GM19023 (cell line): ENCODE measurements at regions not wholly inside any gene's neighbourhood (a gene's known extent, or its start where the extent isn't known, plus 50 kb on each side); places are given as distances from the start of the nearest gene placed in this dataset.

ENCODE experiments used
- ATAC-seq: cut with Tn5 transposase; IDR thresholded peaks from one replicate; pipeline ENCODE4 v1.9.1; 2021; ENCODE audit warnings: mild to moderate bottlenecking, moderate library complexity; ENCODE audit not compliant: unreplicated experiment

- no peak for ATAC-seq
Observed at GRCh38 chr3:72382460-72382859, 465.8 kb downstream of the SHQ1 start.

- ATAC-seq, result no peak
Observed at GRCh38 chr3:72381584-72381983, 466.7 kb downstream of the SHQ1 start.

GRCh38 chr3:72380711-72381493, 467.3 kb downstream of the SHQ1 start:
- no peak for ATAC-seq

GRCh38 chr3:72380193-72380592, 468.1 kb downstream of the SHQ1 start:
- ATAC-seq, result no peak

DNA sequence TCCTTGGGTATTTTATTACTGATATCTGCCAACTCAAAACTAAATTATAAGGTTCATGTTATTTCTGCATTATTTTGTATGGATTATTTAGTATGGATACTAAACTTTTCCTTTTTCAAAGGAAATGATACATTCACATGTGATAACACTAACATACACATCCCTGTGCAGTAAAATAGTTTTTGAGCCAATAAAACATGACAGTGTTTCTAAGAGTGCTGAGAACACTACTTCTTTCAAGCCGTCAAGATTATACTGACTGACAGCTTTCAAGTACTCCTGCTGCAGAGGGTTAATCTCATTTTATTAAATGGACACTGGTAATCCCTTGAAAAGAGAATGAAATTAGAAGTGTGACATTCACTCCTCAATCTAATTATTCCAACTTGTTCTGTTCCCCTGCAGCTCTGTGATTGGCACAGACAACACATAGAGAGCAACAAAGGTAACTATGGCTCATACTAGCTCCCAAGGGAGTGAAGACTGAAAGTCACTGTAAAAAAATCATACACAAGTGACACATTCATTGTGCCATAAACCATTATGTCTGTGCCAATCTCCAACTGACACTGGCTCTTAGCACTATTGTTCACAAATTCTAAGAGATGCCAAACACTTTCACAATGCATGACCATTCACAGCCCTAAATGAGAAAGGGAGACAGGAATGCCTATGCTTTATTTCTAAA, 468.6 kb downstream of the SHQ1 start:
- no peak for ATAC-seq

GRCh38 chr3:72378287-72378686, 470.0 kb downstream of the SHQ1 start:
- ATAC-seq, result no peak

DNA sequence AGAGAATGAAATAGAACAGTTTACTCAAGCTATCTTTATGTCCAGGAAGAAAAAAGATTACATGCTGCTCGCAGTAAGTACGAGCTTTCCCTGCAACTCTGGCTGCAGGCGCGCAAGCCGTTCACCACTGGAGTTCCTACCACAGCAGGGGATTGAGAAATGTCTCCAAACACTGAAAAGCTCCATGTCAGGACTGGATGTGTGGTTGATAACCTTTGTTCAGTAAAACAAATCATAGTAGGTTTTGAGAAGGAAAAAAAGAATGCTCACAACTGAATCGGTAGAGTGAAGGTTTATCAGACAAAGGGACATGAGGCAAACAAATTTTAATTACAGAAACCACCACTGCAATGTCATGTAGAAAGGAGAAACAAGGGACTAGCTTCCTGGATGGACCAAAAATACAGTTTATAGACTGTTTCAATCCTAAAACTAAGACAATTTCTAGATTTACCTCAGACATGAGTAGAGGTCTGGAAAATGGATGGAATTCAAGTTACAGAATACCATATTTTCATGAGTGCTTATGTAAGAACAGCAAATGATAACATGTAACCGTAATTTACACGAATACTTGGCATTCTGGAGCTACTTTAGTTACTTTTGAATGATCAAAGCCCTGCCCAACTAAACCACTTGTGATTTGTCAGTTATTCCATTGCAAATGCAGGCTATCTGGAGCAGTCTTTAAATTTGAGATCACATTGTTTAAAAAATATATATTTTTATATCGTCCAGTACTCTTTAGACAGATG, 471.1 kb downstream of the SHQ1 start:
- ATAC-seq, result no peak

DNA sequence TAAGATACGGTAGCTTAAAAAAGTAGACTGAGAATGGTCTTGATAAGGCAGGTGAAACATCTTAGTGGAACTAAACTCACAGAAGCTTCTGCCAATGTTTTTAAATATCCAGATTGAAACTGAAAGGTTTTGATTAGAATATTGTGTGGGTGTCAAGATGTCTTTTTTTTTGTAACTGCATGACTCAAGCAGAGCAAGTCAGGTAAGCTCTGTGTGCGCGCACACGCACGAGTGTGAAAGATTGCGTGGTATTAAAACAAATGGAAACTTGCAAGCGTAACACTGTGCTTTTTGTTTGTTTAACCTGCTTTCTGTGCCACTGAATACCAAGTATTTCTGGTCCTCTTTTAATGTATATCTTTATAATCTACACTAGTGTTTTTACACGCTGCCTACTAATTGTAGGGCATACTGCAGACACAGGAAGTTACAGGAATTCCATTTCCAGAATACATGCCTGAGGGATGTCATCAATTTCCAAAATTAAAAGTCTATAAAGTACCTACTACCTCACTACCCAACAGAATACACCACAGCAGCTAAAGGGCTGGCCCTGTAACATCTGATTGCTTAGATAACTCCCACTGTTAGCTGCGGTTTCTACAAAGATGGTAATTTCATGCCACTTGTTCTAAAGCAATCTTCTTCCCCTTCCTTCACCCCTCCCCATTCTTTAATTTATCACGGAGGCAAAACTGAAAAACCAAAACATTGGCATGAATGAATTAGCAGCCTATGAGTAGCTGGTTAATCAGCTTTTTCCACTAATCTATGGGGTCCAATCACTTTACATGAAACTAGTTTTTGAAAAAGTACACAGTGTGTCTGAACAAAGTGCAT, 472.8 kb downstream of the SHQ1 start:
- peak; percentile 61 for ATAC-seq

- no peak for ATAC-seq
Observed at GRCh38 chr3:72373139-72373538, 475.1 kb downstream of the SHQ1 start.

DNA sequence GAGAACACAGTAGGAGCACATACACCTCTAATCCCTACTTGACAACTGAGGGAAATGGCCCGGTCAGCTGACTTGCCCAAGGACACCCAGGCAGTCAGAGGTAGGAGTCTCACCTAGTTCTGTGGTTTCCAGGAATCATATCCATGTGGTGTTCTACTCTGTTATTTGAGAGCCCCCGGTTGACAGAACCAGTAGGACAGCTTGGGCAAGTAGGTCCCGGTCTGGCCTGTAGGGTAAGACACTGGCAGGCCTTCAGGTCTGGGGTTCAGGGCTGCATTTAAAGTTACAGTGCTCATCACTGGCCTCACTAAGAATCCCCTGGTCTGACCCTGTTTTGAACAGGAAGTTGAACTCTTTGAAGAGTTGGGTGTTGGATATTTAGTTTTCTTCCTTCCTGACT, 476.1 kb downstream of the SHQ1 start:
- no peak for ATAC-seq

DNA sequence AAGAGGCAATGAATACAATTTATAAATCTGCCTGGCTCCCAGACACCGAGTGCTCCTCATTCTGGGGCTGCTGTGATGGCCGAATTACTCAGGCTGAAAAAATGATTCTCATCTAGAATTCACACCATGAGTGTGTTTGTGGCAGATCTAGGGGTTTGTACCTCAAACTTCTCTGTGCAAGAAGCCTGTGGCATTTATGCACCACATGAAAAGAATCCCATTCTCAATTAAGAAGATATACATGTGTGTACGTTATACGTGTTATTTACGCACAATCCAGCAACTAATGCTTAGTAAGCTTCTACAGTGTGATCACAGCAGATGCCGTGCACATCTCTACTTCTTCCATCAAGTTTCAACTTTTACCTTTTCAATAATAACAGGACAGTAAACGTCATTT, 476.8 kb downstream of the SHQ1 start:
- ATAC-seq, result no peak

- ATAC-seq, result no peak
Observed at GRCh38 chr3:72370947-72371346, 477.3 kb downstream of the SHQ1 start.

DNA sequence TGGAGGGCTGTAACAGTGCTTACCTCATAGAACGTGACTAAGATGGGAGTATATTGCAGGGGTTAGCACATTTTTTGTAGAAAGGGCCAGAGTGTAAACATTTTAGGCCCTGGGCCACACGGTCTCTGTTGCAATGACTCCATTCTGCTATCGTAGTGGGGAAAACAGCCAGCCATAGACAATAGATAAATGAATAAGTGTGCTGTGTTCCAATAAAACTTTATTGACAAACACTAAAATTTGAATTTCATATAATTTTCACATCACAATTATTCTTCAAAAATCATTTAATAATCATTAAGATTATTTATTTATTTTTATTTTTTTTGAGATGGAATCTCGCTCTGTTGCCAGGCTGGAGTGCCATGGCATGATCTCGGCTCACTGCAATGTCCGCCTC, 478.6 kb downstream of the SHQ1 start:
- no peak for ATAC-seq

GRCh38 chr3:72368331-72368975, 479.8 kb downstream of the SHQ1 start:
- no peak for ATAC-seq

DNA sequence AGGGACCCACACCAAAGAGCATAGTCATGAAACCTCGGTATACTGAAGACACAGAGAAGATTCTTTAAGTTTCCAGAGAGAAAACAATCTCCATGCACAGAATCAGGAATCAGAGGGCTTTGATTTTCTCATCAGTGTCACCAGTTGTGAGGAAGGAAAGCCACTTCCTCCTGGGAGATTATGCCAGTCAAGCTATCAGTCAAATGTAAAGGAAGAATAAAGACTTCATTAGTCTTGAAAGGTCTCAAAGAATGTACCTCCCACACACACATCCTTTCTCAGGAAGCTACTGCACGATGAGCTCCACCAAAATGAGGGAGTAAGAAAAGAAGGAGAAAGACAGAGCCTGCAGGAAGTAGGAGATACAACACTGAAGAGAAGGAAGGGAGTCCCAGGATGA, 486.3 kb downstream of the SHQ1 start:
- no peak for ATAC-seq

GRCh38 chr3:72359743-72360142, 488.5 kb downstream of the SHQ1 start:
- no peak for ATAC-seq

DNA sequence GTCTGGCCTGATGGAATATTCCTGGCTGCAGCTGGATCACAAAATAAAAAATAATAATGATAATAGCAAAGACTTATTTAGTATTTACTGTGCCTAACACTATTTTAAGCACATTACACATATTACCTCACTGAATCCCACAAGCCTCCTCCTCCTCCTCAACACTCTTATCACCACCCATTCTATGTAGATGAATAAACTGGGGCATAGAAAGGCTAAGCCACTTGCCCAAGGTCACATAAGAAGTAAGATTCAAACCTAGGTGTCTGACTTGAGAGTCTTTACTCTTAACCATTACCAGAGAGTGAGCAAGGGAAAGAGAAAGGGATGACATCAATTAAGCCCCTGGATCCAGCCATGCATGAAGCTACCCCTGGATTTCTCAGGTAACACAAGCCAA, 493.1 kb downstream of the SHQ1 start:
- no peak for ATAC-seq

DNA sequence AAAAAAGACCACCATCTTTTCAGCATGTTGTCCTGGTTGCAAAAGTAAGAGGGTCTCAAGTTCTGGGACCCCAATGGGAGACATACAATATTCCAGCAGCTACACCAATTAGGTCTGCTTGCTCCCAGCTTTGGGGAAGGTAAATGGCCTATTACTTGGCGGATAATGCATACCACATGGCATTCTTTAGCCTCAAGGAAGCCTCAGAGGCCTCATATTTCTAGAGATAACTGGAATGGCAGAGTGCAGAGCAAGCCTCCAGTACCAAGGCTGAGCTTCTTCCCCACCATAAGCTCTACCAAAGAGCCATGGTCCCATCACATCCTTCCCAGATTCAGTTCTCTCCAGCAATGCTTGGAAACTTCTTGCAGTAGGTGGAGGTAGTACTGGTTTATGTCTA, 493.8 kb downstream of the SHQ1 start:
- no peak for ATAC-seq

GRCh38 chr3:72353236-72354128, 494.8 kb downstream of the SHQ1 start:
- ATAC-seq, result no peak
